CD1c-positive myeloid dendritic cell (primary cell): ENCODE measurements at regions not wholly inside any gene's neighbourhood (a gene's known extent, or its start where the extent isn't known, plus 50 kb on each side); places are given as distances from the start of the nearest gene placed in this dataset.
A peak's percentile ranks its signal among the peaks of the same experiment; 100 is the strongest.

ENCODE experiments used
- DNase-seq: peaks from one replicate; pipeline ENCODE4 v3.0.0-alpha.2; 2016; ENCODE audit errors: extremely low spot score

- DNase-seq, result no peak
Measured at GRCh38 chr1:228848406-228848805, 113.1 kb downstream of the RHOU start.

- no peak for DNase-seq
Measured at GRCh38 chr1:228849011-228849541, 113.8 kb downstream of the RHOU start.

GRCh38 chr1:228850141-228851100, 115.1 kb downstream of the RHOU start:
- DNase-seq, result peak; percentile 82

GRCh38 chr1:228851193-228851592, 115.9 kb downstream of the RHOU start:
- peak; percentile 31 for DNase-seq

GRCh38 chr1:228851618-228852017, 116.3 kb downstream of the RHOU start:
- no peak for DNase-seq

GRCh38 chr1:228852024-228852423, 116.7 kb downstream of the RHOU start:
- peak; percentile 29 for DNase-seq

- no peak for DNase-seq
Measured at GRCh38 chr1:228852511-228853088, 117.3 kb downstream of the RHOU start.

- DNase-seq, result no peak
Measured at GRCh38 chr1:228853191-228853590, 117.9 kb downstream of the RHOU start.

GRCh38 chr1:228853637-228854036, 118.4 kb downstream of the RHOU start:
- DNase-seq, result no peak

GRCh38 chr1:228854907-228855306, 119.6 kb downstream of the RHOU start:
- no peak for DNase-seq

- DNase-seq, result no peak
Measured at GRCh38 chr1:228857611-228858010, 122.3 kb downstream of the RHOU start.

- DNase-seq, result no peak
Measured at GRCh38 chr1:228860911-228861831, 125.9 kb downstream of the RHOU start.

GRCh38 chr1:228861832-228862180, 126.5 kb downstream of the RHOU start:
- DNase-seq, result peak; percentile 54

GRCh38 chr1:228862542-228863505, 127.5 kb downstream of the RHOU start:
- no peak for DNase-seq

- DNase-seq, result no peak
Measured at GRCh38 chr1:228863776-228864175, 128.5 kb downstream of the RHOU start.

- DNase-seq, result no peak
Measured at GRCh38 chr1:228865627-228866330, 130.5 kb downstream of the RHOU start.

- DNase-seq, result no peak
Measured at GRCh38 chr1:228866468-228866867, 131.2 kb downstream of the RHOU start.

GRCh38 chr1:228867108-228867950, 132.1 kb downstream of the RHOU start:
- DNase-seq, result no peak
